ENCODE measurements at regions not wholly inside any gene's neighbourhood (a gene's known extent, or its start where the extent isn't known, plus 50 kb on each side); places are given as distances from the start of the nearest gene placed in this dataset.

DNA sequence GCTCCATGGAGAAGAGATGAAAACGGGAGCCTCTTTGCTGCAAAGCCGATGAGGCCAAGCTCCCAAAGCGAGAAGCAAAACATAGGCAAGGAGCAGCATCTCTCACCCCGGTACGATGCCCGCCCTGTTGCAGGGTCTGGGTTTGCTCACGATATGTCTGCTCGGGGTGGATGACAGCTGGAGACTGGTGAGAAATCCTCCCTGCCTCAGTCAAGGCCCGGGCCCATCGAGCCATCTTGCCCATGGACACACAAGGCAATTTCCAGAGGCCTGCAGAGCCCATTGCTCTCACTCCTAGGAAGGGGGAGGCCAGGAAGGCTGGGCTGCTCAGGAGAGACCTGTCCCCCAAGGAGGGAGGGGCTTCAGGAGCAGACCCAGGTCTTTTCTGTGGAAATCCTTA, 391.7 kb upstream of the SHH start:
- DNase-seq, result no peak
- Mint-ChIP-seq H3K27me3 (ENCODE audit: low read depth) (no peaks in the 10 kb centered on the region), H3K27ac (no peak overlapping the region), H3K36me3 (ENCODE audit: low read depth) (no peaks in the 10 kb centered on the region), H3K4me3 (no peak overlapping the region), H3K9me3 (no peaks in the 10 kb centered on the region), H3K4me1 (ENCODE audit: low read depth) (no peaks in the 10 kb centered on the region)
- intact Hi-C loops (cut with micrococcal nuclease), result no loop called here
- CTCF ChIA-PET, result no interaction called here

GRCh38 chr7:156198277-156198676, 386.0 kb upstream of the SHH start:
- no peak for DNase-seq
- H3K36me3 Mint-ChIP-seq (ENCODE audit: low read depth), result no peaks in the 10 kb centered on the region
- CTCF ChIA-PET, result no interaction called here
- H3K9me3 Mint-ChIP-seq, result no peaks in the 10 kb centered on the region
- H3K4me1 Mint-ChIP-seq (ENCODE audit: low read depth), result no peaks in the 10 kb centered on the region
- intact Hi-C loops (cut with micrococcal nuclease), result no loop called here
- no peak overlapping the region for H3K27ac Mint-ChIP-seq
- H3K4me3 Mint-ChIP-seq, result no peak overlapping the region
- H3K27me3 Mint-ChIP-seq (ENCODE audit: low read depth), result peaks cover 4% of the 10 kb centered on the region

DNA sequence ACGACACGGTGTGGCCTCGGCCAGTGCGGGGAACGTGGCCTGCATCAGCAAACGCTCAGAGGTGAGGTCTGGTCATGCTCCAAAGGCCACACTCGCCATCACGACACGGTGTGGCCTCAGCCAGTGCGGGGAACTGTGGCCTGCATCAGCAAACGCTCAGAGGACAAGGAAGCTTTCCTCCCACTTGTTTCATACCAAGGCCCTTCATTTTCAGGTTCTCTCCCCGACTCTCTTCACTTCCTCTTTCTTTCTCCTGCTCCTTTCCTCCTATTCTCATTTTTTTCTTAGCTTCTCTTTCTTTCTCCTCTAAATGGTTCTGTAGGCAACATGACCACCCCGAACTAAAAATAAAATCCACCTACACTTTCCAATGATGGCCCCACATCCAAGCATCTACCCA, 384.4 kb upstream of the SHH start:
- Mint-ChIP-seq H3K4me1 (ENCODE audit: low read depth) (no peaks in the 10 kb centered on the region), H3K4me3 (no peak overlapping the region), H3K27ac (no peak overlapping the region), H3K27me3 (ENCODE audit: low read depth) (peaks cover 4% of the 10 kb centered on the region), H3K9me3 (no peaks in the 10 kb centered on the region), H3K36me3 (ENCODE audit: low read depth) (no peaks in the 10 kb centered on the region)
- DNase-seq, result no peak
- CTCF ChIA-PET, result no interaction called here
- intact Hi-C loops (cut with micrococcal nuclease), result no loop called here

GRCh38 chr7:156195276-156195675, 383.0 kb upstream of the SHH start:
- no peaks in the 10 kb centered on the region for H3K4me1 Mint-ChIP-seq (ENCODE audit: low read depth)
- no peak overlapping the region for H3K4me3 Mint-ChIP-seq
- intact Hi-C loops (cut with micrococcal nuclease), result no loop called here
- CTCF ChIA-PET, result no interaction called here
- no peaks in the 10 kb centered on the region for H3K9me3 Mint-ChIP-seq
- DNase-seq, result no peak
- H3K27me3 Mint-ChIP-seq (ENCODE audit: low read depth), result peaks cover 4% of the 10 kb centered on the region
- H3K27ac Mint-ChIP-seq, result no peak overlapping the region
- H3K36me3 Mint-ChIP-seq (ENCODE audit: low read depth), result no peaks in the 10 kb centered on the region

GRCh38 chr7:156194813-156195212, 382.6 kb upstream of the SHH start:
- CTCF ChIA-PET, result no interaction called here
- intact Hi-C loops (cut with micrococcal nuclease), result no loop called here
- no peak overlapping the region for H3K27ac Mint-ChIP-seq
- no peaks in the 10 kb centered on the region for H3K36me3 Mint-ChIP-seq (ENCODE audit: low read depth)
- H3K4me1 Mint-ChIP-seq (ENCODE audit: low read depth), result no peaks in the 10 kb centered on the region
- peaks cover 4% of the 10 kb centered on the region for H3K27me3 Mint-ChIP-seq (ENCODE audit: low read depth)
- DNase-seq, result no peak
- H3K9me3 Mint-ChIP-seq, result no peaks in the 10 kb centered on the region
- no peak overlapping the region for H3K4me3 Mint-ChIP-seq

DNA sequence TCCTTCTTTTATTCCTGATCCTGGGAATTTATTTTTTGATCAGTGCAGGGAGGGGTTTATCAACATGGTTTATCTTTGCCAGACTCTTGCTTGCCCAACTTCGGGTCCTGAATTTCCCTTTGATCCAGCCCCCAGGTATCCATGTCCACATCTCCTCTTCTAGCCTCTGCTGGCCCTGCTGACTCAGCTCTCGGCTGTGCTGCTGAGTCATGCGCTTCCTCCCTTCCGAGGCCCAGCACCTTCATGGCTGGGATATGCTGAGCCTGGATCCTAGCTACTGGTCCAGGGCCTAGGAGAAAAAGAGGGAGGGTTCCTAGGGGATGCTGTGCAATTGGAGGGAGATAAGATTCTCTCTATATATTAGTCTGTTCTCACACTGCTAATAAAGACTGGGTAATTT, 380.7 kb upstream of the SHH start:
- Mint-ChIP-seq H3K36me3 (ENCODE audit: low read depth) (no peaks in the 10 kb centered on the region), H3K27ac (no peak overlapping the region), H3K4me3 (no peak overlapping the region), H3K27me3 (ENCODE audit: low read depth) (peaks cover 4% of the 10 kb centered on the region), H3K4me1 (ENCODE audit: low read depth) (no peaks in the 10 kb centered on the region), H3K9me3 (no peaks in the 10 kb centered on the region)
- DNase-seq, result no peak
- CTCF ChIA-PET, result no interaction called here
- intact Hi-C loops (cut with micrococcal nuclease), result no loop called here

DNA sequence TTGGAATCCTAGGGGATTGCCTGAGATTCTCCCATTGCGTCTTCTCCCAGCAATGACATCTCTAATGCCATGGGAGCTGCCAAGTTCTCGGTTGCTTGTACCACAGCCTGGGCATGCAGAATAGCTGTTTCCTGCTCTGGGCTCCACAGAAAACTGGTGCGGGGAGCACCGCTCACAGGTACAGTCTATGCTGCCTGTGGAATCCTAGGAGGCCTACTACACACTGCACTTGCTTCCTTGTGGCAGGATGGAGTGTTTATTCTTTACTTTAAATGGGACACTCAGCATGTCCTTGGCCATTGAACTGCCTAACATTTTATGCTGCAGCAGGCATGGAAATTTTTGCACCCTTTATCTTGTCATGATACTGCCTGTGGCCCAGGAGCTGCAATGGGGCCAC, 378.8 kb upstream of the SHH start:
- no peak for DNase-seq
- Mint-ChIP-seq H3K27me3 (ENCODE audit: low read depth) (peaks cover 4% of the 10 kb centered on the region), H3K9me3 (peaks cover 4% of the 10 kb centered on the region), H3K36me3 (ENCODE audit: low read depth) (no peaks in the 10 kb centered on the region), H3K4me3 (no peak overlapping the region), H3K27ac (no peak overlapping the region), H3K4me1 (ENCODE audit: low read depth) (no peaks in the 10 kb centered on the region)
- CTCF ChIA-PET, result no interaction called here
- intact Hi-C loops (cut with micrococcal nuclease), result no loop called here

- CTCF ChIA-PET, result no interaction called here
- Mint-ChIP-seq H3K4me1 (ENCODE audit: low read depth) (no peaks in the 10 kb centered on the region), H3K27ac (no peak overlapping the region), H3K36me3 (ENCODE audit: low read depth) (no peaks in the 10 kb centered on the region), H3K27me3 (ENCODE audit: low read depth) (peaks cover 7% of the 10 kb centered on the region), H3K4me3 (no peak overlapping the region), H3K9me3 (peaks cover 6% of the 10 kb centered on the region)
- intact Hi-C loops (cut with micrococcal nuclease), result no loop called here
- DNase-seq, result no peak
Observed at GRCh38 chr7:156185076-156185475, 372.8 kb upstream of the SHH start.

DNA sequence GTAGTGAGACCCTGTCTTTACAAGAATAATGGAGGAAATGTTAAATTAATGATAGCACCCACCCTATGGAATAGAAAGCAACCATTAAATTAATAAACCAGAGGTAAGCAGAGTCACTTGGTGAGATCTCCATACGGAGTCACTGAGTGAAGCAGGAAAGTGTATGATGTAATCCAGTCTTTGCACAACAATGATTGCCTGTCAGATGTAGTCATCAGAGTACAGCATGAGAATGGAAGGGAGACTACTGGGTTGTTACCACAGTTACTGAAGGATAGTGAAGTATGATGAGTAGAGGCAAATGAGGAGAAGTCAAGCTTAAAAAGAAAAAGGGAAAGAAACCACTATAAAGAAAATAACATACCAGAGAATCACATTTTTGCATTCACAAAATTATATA, 371.9 kb upstream of the SHH start:
- Mint-ChIP-seq H3K4me1 (ENCODE audit: low read depth) (no peaks in the 10 kb centered on the region), H3K36me3 (ENCODE audit: low read depth) (no peaks in the 10 kb centered on the region), H3K4me3 (no peak overlapping the region), H3K27ac (no peak overlapping the region), H3K27me3 (ENCODE audit: low read depth) (peaks cover 9% of the 10 kb centered on the region), H3K9me3 (peaks cover 6% of the 10 kb centered on the region)
- intact Hi-C loops (cut with micrococcal nuclease), result no loop called here
- CTCF ChIA-PET, result no interaction called here
- no peak for DNase-seq

DNA sequence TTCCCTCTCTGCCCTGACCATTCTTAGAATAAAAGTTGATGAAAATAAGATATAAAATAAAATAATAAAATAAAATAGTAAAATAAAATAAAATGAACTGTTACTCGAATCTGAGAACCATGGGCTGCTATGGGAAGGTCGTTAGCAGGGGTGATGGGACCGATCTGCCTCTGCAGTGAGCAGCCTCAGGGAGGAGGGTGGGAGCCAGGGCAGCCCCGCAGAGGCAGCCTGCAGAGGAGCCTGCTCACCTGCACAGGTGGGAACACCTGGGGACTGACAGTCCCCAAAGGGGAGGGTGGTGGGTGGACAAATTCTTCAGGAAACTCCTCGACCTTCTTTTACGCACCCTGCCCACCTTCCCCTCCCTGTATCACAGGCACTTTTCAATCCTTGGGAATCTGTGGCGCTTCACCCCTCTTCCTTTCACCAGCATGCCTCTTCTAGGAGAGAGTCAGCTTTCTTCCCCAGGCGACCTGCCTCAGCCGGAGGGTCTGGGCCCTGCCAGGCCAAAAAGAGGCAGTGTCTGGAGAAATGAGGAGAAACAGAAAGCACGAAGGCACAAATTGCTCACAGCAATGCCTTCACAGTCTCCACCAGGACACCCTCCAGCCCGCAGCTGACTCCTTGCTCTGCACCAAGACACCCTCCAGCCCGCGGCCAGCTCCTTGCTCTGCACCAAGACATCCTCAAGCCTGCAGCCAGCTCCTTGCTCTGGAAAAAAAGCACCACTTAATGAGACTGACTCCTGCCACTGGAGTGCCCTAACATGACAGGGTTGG, 368.4 kb upstream of the SHH start:
- intact Hi-C loops (cut with micrococcal nuclease), result no loop called here
- Mint-ChIP-seq H3K36me3 (ENCODE audit: low read depth) (no peaks in the 10 kb centered on the region), H3K9me3 (peaks cover 2% of the 10 kb centered on the region), H3K4me1 (ENCODE audit: low read depth) (no peaks in the 10 kb centered on the region), H3K27me3 (ENCODE audit: low read depth) (peaks cover 9% of the 10 kb centered on the region), H3K4me3 (no peak overlapping the region), H3K27ac (no peak overlapping the region)
- CTCF ChIA-PET, result no interaction called here
- no peak for DNase-seq

- intact Hi-C loops (cut with micrococcal nuclease), result no loop called here
- Mint-ChIP-seq H3K4me3 (no peak overlapping the region), H3K27me3 (ENCODE audit: low read depth) (peaks cover 9% of the 10 kb centered on the region), H3K4me1 (ENCODE audit: low read depth) (no peaks in the 10 kb centered on the region), H3K9me3 (no peaks in the 10 kb centered on the region), H3K27ac (no peak overlapping the region), H3K36me3 (ENCODE audit: low read depth) (no peaks in the 10 kb centered on the region)
- DNase-seq, result no peak
- CTCF ChIA-PET, result interaction anchor here (0.7 kb wide), 1 partner anchor 45 kb away, joined by 3 read pairs; no protein-coding TSS in a partner anchor
Observed at GRCh38 chr7:156179872-156180390, 367.7 kb upstream of the SHH start.

DNA sequence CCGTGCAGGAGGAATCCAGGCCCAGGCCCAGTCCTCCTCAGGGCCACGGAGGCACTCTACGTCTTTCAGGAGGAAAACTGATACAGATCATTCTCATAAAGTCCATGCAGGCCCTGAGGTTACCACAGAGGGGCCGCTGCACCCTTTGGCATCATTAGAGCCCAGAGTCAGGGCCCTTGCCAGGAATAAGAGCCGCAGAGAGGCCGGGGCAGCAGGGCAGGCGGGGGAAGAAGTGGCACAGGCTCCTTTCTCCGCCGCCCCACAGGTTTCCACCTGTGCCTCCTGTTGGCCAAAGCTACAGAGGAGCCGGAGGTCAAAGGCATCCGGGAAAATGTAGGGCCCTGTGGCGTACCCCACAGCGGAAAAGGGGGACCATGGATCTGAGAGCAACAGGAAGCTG, 366.6 kb upstream of the SHH start:
- Mint-ChIP-seq H3K36me3 (ENCODE audit: low read depth) (no peaks in the 10 kb centered on the region), H3K27me3 (ENCODE audit: low read depth) (peaks cover 9% of the 10 kb centered on the region), H3K4me1 (ENCODE audit: low read depth) (no peaks in the 10 kb centered on the region), H3K4me3 (no peak overlapping the region), H3K9me3 (no peaks in the 10 kb centered on the region), H3K27ac (no peak overlapping the region)
- CTCF ChIA-PET, result no interaction called here
- DNase-seq, result no peak
- intact Hi-C loops (cut with micrococcal nuclease), result no loop called here

GRCh38 chr7:156178214-156178613, 366.0 kb upstream of the SHH start:
- DNase-seq, result no peak
- Mint-ChIP-seq H3K27ac (no peak overlapping the region), H3K4me1 (ENCODE audit: low read depth) (no peaks in the 10 kb centered on the region), H3K36me3 (ENCODE audit: low read depth) (no peaks in the 10 kb centered on the region), H3K27me3 (ENCODE audit: low read depth) (peaks cover 9% of the 10 kb centered on the region), H3K4me3 (no peak overlapping the region), H3K9me3 (no peaks in the 10 kb centered on the region)
- CTCF ChIA-PET, result no interaction called here
- intact Hi-C loops (cut with micrococcal nuclease), result no loop called here

All from activated naive CD4-positive, alpha-beta T cell treated with anti-CD3 and anti-CD28 coated beads for 36 hours (primary cell).